Stomach (tissue), 4 donors: ENCODE measurements at regions not wholly inside any gene's neighbourhood (a gene's known extent, or its start where the extent isn't known, plus 50 kb on each side); places are given as distances from the start of the nearest gene placed in this dataset.

Source experiments
- CTCF ChIP-seq, 7 experiments: fragments of 450-650 bp in 4 of 7; fragments of 200-600 bp in 3 of 7; sonication (generic) in 3 of 7; IDR thresholded peaks; one replicate each; pipeline ENCODE4 v1.5.1; 2016 to 2019; ENCODE audit warnings: antibody characterized with exemption in 7 of 7, control low read depth in 2 of 7, mild to moderate bottlenecking in 1 of 7
- EP300 ChIP-seq: sonication (generic); formaldehyde crosslinking; IDR thresholded peaks from one replicate; pipeline ENCODE4 v1.6.1; 2017; ENCODE audit warnings: antibody characterized with exemption

GRCh38 chr16:55192734-55193133 is 131.3 kb upstream of the IRX6 start:
- TF ChIP-seq CTCF (IDR thresholded peaks at IDR 0.05) = no peak
- TF ChIP-seq EP300 = no peak
